Lower lobe of right lung (tissue), 2 donors: ENCODE measurements at regions not wholly inside any gene's neighbourhood (a gene's known extent, or its start where the extent isn't known, plus 50 kb on each side); places are given as distances from the start of the nearest gene placed in this dataset.

ENCODE experiments used
- ATAC-seq, 2 donors: fragments of 200-7000 bp; cut with Tn5 transposase; one replicate each; pipeline ENCODE4 v1.9.1; 2020 to 2022; ENCODE audit warnings: mild to moderate bottlenecking in 2 of 2, moderate library complexity in 2 of 2
- DNase-seq: peaks from one replicate; pipeline ENCODE4 v3.0.0-alpha.2; 2020
- H3K27ac ChIP-seq: fragments of 200-600 bp; one replicate; pipeline ENCODE4 v1.8.0; 2022
- H3K27me3 ChIP-seq: fragments of 200-600 bp; one replicate; pipeline ENCODE4 v1.8.0; 2022; ENCODE audit warnings: low read depth
- H3K36me3 ChIP-seq: fragments of 200-600 bp; one replicate; pipeline ENCODE4 v1.8.0; 2022; ENCODE audit warnings: mild to moderate bottlenecking
- H3K4me1 ChIP-seq: fragments of 200-600 bp; one replicate; pipeline ENCODE4 v1.8.0; 2022
- H3K4me3 ChIP-seq: fragments of 200-600 bp; one replicate; pipeline ENCODE4 v1.8.0; 2022; ENCODE audit warnings: mild to moderate bottlenecking
- H3K9me3 ChIP-seq: fragments of 200-600 bp; one replicate; pipeline ENCODE4 v1.8.0; 2022
- intact Hi-C: fragments of 100-400 bp; cut with DNase I; formaldehyde crosslinking; loops from one replicate; pipeline ENCODE4 v1.11.0; 2022
- TF ChIP-seq, protein P1 (sequence below): fragments of 200-600 bp; IDR thresholded peaks from one replicate; pipeline ENCODE4 v1.8.0; 2022; ENCODE audit warnings: antibody characterized with exemption, mild to moderate bottlenecking
- donor health status: DM: no; HTN: yes; CAD: no; lungs with severe emphysema.

GRCh38 chr7:125255810-125256209 lies 326.2 kb upstream of the POT1 start:
- Histone ChIP-seq H3K36me3 (no peaks in the 10 kb centered on the region), H3K4me3 (no peak overlapping the region), H3K9me3 (no peaks in the 10 kb centered on the region), H3K4me1 (no peaks in the 10 kb centered on the region), H3K27ac (no peak overlapping the region), H3K27me3 (no peaks in the 10 kb centered on the region)
- ATAC-seq, result no peak
- TF ChIP-seq, protein P1, sequence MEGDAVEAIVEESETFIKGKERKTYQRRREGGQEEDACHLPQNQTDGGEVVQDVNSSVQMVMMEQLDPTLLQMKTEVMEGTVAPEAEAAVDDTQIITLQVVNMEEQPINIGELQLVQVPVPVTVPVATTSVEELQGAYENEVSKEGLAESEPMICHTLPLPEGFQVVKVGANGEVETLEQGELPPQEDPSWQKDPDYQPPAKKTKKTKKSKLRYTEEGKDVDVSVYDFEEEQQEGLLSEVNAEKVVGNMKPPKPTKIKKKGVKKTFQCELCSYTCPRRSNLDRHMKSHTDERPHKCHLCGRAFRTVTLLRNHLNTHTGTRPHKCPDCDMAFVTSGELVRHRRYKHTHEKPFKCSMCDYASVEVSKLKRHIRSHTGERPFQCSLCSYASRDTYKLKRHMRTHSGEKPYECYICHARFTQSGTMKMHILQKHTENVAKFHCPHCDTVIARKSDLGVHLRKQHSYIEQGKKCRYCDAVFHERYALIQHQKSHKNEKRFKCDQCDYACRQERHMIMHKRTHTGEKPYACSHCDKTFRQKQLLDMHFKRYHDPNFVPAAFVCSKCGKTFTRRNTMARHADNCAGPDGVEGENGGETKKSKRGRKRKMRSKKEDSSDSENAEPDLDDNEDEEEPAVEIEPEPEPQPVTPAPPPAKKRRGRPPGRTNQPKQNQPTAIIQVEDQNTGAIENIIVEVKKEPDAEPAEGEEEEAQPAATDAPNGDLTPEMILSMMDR, result no peak
- no peak for DNase-seq
- intact Hi-C loops, result no loop called here

GRCh38 chr7:125254566-125254965 lies 324.9 kb upstream of the POT1 start:
- H3K4me1 ChIP-seq, result no peaks in the 10 kb centered on the region
- no peak overlapping the region for H3K4me3 ChIP-seq
- ATAC-seq (no peak), DNase-seq (no peak)
- TF ChIP-seq, protein P1, result no peak
- H3K9me3 ChIP-seq, result no peaks in the 10 kb centered on the region
- H3K36me3 ChIP-seq, result no peaks in the 10 kb centered on the region
- no peaks in the 10 kb centered on the region for H3K27me3 ChIP-seq
- no peak overlapping the region for H3K27ac ChIP-seq
- intact Hi-C loops, result no loop called here

DNA sequence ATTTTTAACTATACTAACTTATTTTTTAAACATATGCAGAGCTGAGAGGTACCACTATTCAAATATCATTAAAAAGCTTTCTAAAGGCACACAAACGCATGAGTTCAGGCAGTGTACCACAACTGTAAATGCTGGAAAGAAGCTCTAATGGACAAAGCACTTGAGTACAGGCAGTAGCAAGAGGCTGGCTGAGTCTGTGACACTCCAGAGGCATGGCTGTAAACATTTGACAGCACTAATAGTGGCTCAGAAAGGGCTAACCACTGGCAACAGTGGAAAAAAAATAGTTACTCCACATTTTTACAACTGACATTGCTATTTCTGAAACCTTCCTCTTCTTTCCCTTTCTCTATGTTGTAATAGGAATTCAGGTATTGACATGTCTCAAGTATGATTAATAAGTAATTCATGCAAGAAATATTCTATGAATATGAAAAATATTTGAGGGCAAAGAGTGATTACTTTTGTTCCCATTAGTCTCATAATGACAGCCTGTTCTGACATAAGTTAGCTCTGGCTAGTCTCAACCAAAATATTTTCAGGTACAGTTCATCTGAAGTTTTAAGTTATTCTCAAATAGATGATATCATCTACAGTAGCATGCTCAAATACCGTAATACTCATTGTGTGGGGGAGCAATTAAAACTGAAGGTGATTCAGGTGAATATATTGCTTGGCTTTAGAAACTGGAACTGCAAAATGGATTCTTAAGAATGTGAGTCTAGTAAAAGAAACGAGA lies 324.0 kb upstream of the POT1 start:
- no peaks in the 10 kb centered on the region for H3K9me3 ChIP-seq
- intact Hi-C loops, result no loop called here
- peak in 1 of 2 donors; percentile 67 for ATAC-seq
- H3K27me3 ChIP-seq, result no peaks in the 10 kb centered on the region
- H3K27ac ChIP-seq, result no peak overlapping the region
- H3K4me1 ChIP-seq, result no peaks in the 10 kb centered on the region
- H3K36me3 ChIP-seq, result no peaks in the 10 kb centered on the region
- TF ChIP-seq, protein P1, result no peak
- no peak overlapping the region for H3K4me3 ChIP-seq
- DNase-seq, result no peak

- Histone ChIP-seq H3K9me3 (no peaks in the 10 kb centered on the region), H3K4me3 (no peak overlapping the region), H3K36me3 (no peaks in the 10 kb centered on the region), H3K27ac (no peak overlapping the region), H3K4me1 (no peaks in the 10 kb centered on the region), H3K27me3 (no peaks in the 10 kb centered on the region)
- no peak for ATAC-seq
- intact Hi-C loops, result no loop called here
- no peak for DNase-seq
- TF ChIP-seq, protein P1, result no peak
Observed at GRCh38 chr7:125247514-125248098, 318.0 kb upstream of the POT1 start.

DNA sequence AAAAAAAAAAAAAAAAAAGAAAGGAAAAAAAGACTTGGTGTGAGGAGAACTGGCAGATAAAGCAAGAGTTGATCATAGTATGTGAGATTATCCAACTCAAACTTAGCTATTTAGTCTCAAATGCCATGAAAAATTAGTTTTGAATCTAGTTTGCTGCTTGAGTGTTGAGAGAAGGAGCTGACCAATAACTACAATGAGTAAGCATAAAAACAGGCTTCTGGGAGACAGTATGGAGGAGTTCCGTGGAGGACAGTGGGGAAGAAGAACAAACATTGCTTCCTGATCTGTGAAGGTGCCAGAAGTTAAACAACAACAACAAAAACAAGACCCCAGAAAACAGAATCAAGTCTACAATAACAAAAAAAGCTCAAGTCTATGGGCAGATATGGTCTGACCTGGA lies 317.1 kb upstream of the POT1 start:
- H3K4me3 ChIP-seq, result no peak overlapping the region
- H3K27me3 ChIP-seq, result no peaks in the 10 kb centered on the region
- no peak overlapping the region for H3K27ac ChIP-seq
- H3K9me3 ChIP-seq, result no peaks in the 10 kb centered on the region
- no peaks in the 10 kb centered on the region for H3K36me3 ChIP-seq
- DNase-seq, result no peak
- no peak for ATAC-seq
- intact Hi-C loops, result no loop called here
- TF ChIP-seq, protein P1, result no peak
- no peaks in the 10 kb centered on the region for H3K4me1 ChIP-seq
